CD4-positive, alpha-beta T cell treated with Interleukin-21 for 1 hour (primary cell): ENCODE measurements at regions not wholly inside any gene's neighbourhood (a gene's known extent, or its start where the extent isn't known, plus 50 kb on each side); places are given as distances from the start of the nearest gene placed in this dataset.

ENCODE experiments used
- DNase-seq: peaks from one replicate; pipeline ENCODE4 v3.0.0-alpha.2; 2020

- no peak for DNase-seq
Measured at GRCh38 chr11:69366591-69366990, 72.6 kb downstream of the MYEOV start.

- no peak for DNase-seq
Measured at GRCh38 chr11:69367211-69367964, 73.4 kb downstream of the MYEOV start.

DNA sequence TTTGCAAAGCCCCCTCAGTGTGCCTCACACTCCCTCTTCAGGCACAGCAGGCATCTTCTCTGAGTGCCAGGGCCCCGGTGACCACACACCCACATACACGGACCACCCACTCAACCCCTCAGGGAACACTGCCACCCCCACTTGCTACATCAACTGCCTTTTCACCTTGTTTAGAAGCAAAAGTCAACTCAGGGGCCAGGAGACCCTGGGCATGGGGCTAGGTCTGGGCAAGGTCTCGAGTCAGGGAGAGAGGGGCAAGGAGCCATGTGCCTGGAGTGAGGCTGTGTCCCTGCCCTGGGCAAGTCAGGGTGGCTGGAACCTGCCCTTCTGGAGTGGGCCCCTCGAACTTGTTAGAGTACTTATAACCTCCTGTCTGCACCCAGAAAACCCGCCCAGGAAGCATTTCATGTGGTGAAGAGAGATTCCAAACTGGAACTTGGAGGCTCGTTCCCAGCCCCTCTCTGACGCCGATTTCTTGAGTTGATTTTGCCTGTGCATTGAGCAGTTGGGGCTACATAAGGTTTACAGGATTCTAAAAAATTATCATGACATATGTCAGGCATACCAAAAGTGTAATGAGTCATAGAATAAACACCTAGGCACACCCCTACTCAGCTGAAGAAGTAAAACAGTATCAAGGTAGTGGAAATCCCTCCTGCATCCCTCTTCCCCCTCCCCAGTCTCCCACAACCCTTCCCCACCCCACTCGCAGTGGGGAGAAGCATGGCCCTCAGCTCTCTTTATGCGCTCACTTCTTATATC, 74.3 kb downstream of the MYEOV start:
- no peak for DNase-seq

GRCh38 chr11:69369210-69369825, 75.4 kb downstream of the MYEOV start:
- DNase-seq: no peak

DNA sequence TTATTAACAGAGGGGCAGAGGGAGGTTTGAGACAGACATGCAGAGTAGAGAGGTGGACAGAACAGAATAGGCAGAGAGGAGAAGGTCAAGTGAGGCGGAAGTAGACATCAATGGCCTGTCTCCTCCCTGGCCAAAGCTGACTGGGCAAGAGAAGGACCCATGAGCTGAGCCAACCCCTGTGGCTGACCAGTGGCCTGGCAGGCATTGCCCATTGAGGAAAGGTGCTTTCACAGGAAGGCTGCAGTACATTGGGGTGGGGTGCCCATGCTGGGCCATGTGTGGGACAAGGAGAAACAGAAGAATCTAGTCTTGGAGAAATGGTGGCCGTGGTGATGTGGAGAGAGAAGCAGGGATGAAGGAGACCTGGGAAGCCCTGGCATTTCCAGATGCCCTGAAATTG, 76.0 kb downstream of the MYEOV start:
- DNase-seq: no peak

- DNase-seq: no peak
Measured at GRCh38 chr11:69370984-69371709, 77.2 kb downstream of the MYEOV start.

GRCh38 chr11:69371731-69372588, 78.0 kb downstream of the MYEOV start:
- DNase-seq: no peak

DNA sequence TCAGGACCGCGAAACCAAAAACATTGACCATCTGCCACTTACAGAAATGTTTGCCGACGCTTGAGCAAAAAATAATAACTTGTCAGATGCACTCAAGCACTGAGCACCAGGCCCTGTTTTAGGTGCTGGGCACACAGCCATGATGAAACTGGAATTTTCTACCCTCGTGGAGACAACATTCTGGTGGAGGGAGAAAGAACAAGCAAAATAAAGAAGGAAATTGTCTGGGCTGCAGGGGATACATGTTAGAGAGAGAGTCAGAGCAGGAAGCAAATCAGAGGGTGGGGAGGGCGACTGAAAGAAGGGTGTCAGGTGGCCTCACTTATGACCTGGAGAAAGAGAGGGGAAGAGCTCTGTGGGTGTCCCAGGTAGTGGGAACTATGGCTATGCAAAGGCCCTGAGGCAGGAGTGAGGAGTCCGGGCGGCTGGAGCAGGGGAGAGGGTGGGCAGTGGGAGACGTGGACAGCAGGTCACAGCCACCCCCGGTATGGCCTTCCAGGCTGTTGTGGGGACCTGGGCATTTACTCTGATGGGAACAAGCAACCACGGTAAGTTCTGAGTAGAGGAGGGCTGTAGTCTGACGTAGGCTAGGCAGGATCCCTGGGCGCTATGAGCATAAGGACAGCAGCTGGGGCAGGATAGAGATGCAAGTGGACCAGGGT, 78.8 kb downstream of the MYEOV start:
- no peak for DNase-seq

DNA sequence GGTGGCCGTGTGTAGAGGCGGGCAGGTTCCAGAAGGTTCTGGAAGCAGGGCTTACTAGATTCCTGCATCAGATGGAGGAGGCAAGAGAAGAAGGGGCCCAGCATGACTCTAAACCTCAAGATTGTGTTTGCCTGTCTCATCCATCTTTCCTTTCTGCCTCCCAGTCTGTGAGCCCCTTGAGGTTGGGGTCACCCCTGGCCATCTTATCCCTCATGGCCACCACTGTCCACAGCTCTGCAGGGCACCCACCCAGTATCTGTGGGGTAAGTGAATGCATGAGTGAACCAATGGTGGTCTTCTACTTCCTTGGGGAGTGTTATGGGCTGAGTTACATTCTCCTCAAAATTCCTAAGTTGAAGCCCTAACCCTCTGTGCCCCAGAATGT, 79.3 kb downstream of the MYEOV start:
- no peak for DNase-seq

DNA sequence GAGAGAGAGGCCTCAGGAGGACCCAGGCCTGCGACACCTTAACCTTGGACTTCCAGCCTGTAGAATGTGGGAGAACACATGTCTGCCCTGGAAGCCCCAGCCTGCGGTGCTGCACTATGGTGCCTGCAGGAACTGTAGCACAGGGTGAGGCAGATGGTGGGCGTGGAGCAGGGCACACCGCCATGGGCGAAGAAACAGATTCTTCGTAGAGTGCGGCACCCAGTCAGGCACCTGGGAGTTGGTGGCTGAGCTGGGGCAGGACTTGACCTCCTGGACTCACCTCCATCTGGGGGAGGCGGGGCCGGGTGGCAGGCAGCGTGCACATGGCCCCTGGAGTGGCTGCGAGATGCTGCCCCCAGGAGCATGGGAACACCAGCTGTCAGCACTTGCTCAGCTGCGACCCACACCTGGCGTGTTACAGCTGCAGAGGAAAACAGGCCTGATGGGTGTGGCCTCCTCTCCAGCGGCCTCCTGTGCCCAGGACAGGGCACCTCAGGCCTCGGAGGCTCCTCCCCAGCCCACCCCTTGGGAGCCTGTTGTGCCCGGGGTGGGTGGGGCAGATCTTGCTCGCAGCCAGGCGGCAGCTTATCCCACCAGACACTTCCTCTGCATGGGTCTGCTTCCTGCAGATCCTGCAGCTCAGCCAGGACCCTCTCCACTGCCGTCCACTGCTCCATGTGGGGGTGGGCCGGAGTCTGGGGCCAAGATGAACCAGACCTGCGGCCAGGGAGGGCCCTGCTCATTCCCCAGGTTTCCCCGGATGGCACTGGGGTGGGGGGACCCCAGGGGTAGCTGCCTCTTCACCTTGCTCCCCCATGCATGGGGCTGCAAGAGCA, 80.4 kb downstream of the MYEOV start:
- no peak for DNase-seq

GRCh38 chr11:69374946-69375310, 81.0 kb downstream of the MYEOV start:
- no peak for DNase-seq

DNA sequence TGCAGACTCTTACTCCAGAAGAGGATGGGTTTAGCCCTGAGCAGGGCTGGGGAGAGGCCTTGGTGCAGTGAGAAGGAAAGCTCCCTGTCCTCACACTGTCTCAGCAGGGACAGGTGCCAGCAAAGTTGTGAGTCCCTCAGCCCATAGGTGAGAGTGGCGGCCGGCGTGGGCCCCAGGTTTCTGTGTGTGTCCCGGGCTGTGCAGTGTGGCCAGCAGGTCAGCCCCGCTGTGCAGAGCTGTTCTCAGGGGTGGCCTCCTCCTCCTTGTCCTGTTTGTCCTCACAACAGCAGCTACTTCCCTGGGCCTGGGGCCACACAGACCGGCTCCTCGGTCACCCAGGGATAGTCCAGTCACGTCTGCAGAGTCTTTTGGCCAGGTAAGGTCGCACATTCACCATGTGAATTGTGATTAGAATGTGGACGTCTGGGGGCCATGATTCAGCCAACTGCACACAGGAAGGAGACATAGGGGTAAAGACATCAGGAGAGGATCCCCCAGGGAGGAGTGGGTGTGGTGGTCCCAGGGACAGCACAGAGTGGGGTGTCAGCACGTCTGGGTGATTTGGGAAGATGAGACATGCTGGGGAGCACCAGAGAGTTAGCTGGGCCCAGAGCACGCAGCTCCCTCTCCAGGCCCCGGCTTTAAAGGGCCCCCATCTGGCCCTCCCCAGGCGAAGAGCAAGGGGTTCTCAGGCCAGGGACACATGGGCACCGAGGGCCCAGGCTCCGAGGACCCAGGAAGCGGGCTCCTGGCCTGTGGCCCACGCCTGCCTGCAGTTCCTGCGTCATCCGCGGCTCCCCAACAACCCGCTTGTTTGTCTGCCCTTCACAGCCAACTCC, 81.6 kb downstream of the MYEOV start:
- no peak for DNase-seq

DNA sequence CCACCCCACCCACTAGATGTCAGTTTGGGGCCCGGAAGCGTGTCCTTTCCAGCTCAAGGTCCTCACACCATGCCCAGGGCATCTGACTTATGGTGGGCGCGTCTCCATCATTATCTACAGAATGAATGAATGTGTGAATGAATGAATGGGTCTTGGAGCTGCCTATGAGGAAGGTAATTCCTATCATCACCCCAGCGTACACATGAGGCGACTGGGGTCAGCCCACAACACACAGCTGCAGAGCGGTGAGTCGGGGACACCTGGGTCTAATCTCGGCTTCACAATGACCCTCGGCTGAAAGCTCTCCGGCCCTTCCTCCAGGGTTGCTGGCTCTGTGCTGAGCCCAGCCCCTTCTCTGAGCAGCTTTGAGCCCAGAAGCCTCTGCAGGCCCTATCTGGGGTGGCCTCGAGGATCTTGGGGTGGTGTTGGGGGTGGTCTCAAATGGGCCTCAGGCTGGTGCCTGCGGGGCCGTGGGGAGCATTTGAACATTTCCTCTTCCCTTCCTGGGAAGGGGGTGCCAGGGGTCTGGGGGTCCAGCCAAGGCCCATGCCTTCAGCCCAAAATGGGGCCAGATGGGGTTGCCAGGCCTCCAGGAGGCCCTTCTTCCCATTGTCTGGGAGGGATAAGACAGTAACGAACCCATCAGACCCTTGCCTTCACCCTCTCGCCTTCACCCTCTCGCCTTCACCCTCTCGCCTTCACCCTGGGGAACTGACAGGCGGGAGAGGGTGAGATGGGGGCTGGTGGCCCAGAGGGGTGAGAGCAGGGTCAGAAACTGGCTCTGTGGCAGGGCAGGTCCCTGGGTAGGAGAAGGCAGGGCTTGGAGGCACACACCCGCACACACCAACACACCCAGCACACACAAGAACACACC, 82.4 kb downstream of the MYEOV start:
- DNase-seq: no peak

DNA sequence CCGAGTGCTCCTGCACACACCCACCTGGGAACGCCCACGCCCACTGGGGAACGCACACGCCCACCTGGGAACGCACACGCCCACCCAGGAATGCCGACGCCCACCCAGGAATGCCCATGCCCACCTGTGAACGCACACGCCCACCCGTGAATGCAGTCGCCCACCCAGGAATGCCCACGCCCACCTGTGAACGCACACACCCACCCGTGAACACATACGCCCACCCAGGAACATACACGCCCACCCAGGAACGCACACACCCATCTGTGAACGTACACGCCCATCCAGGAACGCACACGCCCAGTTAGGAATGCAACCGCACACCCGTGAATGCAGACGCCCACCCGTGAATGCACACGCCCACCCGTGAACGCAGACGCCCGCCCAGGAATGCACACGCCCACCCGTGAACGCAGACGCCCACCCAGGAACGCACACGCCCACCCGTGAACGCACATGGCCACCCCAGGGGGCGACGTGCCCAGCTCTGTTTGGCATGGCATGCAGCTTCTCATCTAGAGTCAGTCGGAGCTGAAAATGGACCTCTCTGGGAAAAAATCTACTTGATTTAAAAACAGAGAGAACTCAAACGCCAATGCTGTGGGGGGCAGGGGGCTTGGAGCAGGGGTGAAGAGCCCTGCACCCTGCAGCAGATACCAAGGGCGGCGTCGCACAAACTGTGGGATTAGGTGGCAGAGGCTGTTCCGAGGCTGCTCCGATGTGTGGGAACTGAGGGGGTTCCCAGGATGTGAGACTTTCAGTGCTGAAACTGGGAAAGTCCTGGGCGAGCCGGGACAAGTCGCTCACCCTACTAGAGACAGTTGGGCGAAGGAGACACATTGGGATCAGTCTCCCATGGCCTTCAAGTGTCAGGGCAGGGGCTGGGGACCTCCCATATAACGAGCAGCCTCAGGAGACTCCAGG, 83.3 kb downstream of the MYEOV start:
- no peak for DNase-seq

DNA sequence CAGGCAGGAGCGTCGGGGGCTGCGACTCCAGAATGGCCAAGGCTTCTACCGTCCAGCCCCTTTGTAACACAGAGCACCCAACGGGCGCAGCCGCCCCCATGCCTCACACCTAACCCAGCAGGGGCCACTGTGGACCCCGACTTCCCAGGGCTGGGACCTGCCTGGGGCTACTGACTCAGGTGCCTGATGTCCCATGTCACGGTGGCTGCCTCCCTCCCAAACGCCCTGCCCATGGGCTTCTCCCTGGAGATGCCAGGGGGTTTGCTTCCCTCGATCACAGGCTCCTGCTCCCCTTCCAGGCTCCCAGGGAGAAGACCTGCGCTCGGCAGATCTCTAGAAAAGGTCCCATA, 84.0 kb downstream of the MYEOV start:
- no peak for DNase-seq

DNA sequence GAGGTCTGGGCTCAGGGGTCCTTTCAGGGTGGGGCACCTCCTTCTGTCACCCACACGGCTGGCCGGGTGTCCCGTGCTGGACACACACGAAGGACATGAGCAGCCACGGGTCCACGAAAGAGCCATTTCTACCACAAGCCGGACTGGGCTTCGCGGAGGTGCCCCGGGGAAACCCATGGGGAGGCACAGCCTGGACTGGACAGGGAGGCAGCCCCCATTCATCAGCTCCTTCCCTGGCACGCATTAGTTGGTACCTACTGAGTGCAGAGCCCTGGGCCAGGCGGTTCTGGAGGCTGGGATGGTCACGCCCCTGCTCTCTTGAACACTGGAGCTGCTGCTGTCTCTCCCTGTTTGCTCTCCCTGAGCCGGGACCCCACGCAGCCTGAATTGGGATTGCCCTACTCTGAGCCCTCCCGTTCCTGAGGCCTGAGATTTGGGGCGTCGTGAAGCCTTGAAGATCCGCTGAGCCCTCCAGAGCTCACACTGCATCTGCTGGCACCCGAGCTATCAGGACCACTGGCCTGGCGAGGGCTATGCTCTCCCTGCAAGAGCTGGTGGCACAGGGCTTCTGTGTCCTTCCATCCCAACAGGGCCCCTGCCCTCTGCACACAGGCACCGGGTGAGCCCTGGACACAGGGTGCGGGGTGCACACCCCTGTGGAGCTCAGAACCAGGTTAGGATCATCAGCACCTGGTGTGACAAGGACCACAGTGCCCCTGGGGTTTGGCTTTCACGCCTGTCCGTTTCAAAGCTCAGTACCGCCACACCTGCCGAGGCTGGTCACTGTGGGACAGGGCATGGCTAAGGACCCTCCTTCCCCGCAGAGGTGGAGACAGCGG, 84.6 kb downstream of the MYEOV start:
- no peak for DNase-seq

- no peak for DNase-seq
Measured at GRCh38 chr11:69380451-69380901, 86.5 kb downstream of the MYEOV start.
